Activated CD4-positive, alpha-beta T cell treated with anti-CD3 and anti-CD28 coated beads, Interleukin-2, amount 10 ng/mL, durations not matched to agents 7 days and 5 days (primary cell): ENCODE measurements at regions not wholly inside any gene's neighbourhood (a gene's known extent, or its start where the extent isn't known, plus 50 kb on each side); places are given as distances from the start of the nearest gene placed in this dataset.
"Not testable (repeated sequence)": the region's sequence is repeated elsewhere in the genome, so short reads cannot be mapped to it uniquely, and the experiment has no call there.

Experiments
- CTCF ChIA-PET: fragments of 350-600 bp; sonication (Branson Sonifier 250); formaldehyde crosslinking; loops from one replicate; lab custom pipeline; 2021; ENCODE audit warnings: antibody characterized with exemption; lab: Charles Lee
- POLR2A ChIA-PET: fragments of 350-600 bp; sonication (Branson Sonifier 250); formaldehyde crosslinking; loops from one replicate; lab custom pipeline; 2021; ENCODE audit warnings: antibody characterized with exemption; lab: Charles Lee
- DNase-seq: peaks from one replicate; pipeline ENCODE4 v3.0.0-alpha.2; 2020
- H3K27ac Mint-ChIP-seq: one replicate; pipeline ENCODE4 v1.8.0; 2021; ENCODE audit warnings: mild to moderate bottlenecking, moderate library complexity, mixed read lengths
- H3K27me3 Mint-ChIP-seq: one replicate; pipeline ENCODE4 v1.8.0; 2021; ENCODE audit warnings: mixed read lengths
- H3K36me3 Mint-ChIP-seq: one replicate; pipeline ENCODE4 v1.8.0; 2021; ENCODE audit warnings: low read depth, mixed read lengths
- H3K4me1 Mint-ChIP-seq: one replicate; pipeline ENCODE4 v1.8.0; 2021; ENCODE audit warnings: mixed read lengths
- H3K4me3 Mint-ChIP-seq: one replicate; pipeline ENCODE4 v1.8.0; 2021; ENCODE audit warnings: mild to moderate bottlenecking, moderate library complexity, mixed read lengths
- H3K9me3 Mint-ChIP-seq: one replicate; pipeline ENCODE4 v1.8.0; 2021; ENCODE audit warnings: mixed read lengths

- CTCF ChIA-PET, H3K36me3 Mint-ChIP-seq, H3K27ac Mint-ChIP-seq, H3K4me3 Mint-ChIP-seq, H3K27me3 Mint-ChIP-seq, DNase-seq, POLR2A ChIA-PET: not testable (repeated sequence)
- Mint-ChIP-seq H3K9me3 (peaks cover 28% of the 10 kb centered on the region), H3K4me1 (peaks cover 32% of the 10 kb centered on the region)
Measured at GRCh38 chr14:65991935-65992334, 494.2 kb upstream of the CCDC196 start.

GRCh38 chr14:65993103-65993502, 493.1 kb upstream of the CCDC196 start:
- Mint-ChIP-seq H3K27ac (peak overlapping the region; percentile 68), H3K9me3 (peaks cover 28% of the 10 kb centered on the region), H3K27me3 (no peaks in the 10 kb centered on the region), H3K4me3 (no peak overlapping the region), H3K4me1 (peaks cover 32% of the 10 kb centered on the region), H3K36me3 (peaks cover 8% of the 10 kb centered on the region)
- CTCF ChIA-PET: no interaction called here
- peak; percentile 29 for DNase-seq
- POLR2A ChIA-PET: no interaction called here

GRCh38 chr14:65993996-65994395, 492.2 kb upstream of the CCDC196 start:
- POLR2A ChIA-PET: no interaction called here
- H3K9me3 Mint-ChIP-seq: peaks cover 31% of the 10 kb centered on the region
- DNase-seq: no peak
- H3K27me3 Mint-ChIP-seq: no peaks in the 10 kb centered on the region
- peaks cover 10% of the 10 kb centered on the region for H3K36me3 Mint-ChIP-seq
- CTCF ChIA-PET: interaction anchor here (0.9 to 1.2 kb wide), 2 partner anchors 11 to 32 kb away, joined by 3 to 4 read pairs; no protein-coding TSS in a partner anchor
- H3K4me3 Mint-ChIP-seq: no peak overlapping the region
- no peak overlapping the region for H3K27ac Mint-ChIP-seq
- H3K4me1 Mint-ChIP-seq: peaks cover 32% of the 10 kb centered on the region

- Mint-ChIP-seq H3K27me3 (peaks cover 5% of the 10 kb centered on the region), H3K27ac (no peak overlapping the region), H3K36me3 (peaks cover 18% of the 10 kb centered on the region), H3K4me1 (peaks cover 19% of the 10 kb centered on the region), H3K4me3 (no peak overlapping the region), H3K9me3 (peaks cover 46% of the 10 kb centered on the region)
- ChIA-PET POLR2A (no interaction called here), CTCF (interaction anchor here (0.5 kb wide), 1 partner anchor 1062 kb away, joined by 3 read pairs; no protein-coding TSS in a partner anchor)
- no peak for DNase-seq
Measured at GRCh38 chr14:65997347-65997746, 488.8 kb upstream of the CCDC196 start.

- no peak for DNase-seq
- peaks cover 12% of the 10 kb centered on the region for H3K27me3 Mint-ChIP-seq
- no peak overlapping the region for H3K4me3 Mint-ChIP-seq
- H3K4me1 Mint-ChIP-seq: peaks cover 7% of the 10 kb centered on the region
- ChIA-PET CTCF (interaction anchor here (1.1 kb wide), 1 partner anchor 10 kb away, joined by 4 read pairs; no protein-coding TSS in a partner anchor), POLR2A (no interaction called here)
- H3K36me3 Mint-ChIP-seq: peaks cover 12% of the 10 kb centered on the region
- peaks cover 43% of the 10 kb centered on the region for H3K9me3 Mint-ChIP-seq
- no peak overlapping the region for H3K27ac Mint-ChIP-seq
Measured at GRCh38 chr14:65999865-66000264, 486.3 kb upstream of the CCDC196 start.

- peaks cover 18% of the 10 kb centered on the region for H3K27me3 Mint-ChIP-seq
- ChIA-PET CTCF (interaction anchor here (0.7 to 1.1 kb wide), 2 partner anchors 11 to 332 kb away, joined by 3 to 4 read pairs; no protein-coding TSS in a partner anchor), POLR2A (no interaction called here)
- peaks cover 7% of the 10 kb centered on the region for H3K4me1 Mint-ChIP-seq
- no peak for DNase-seq
- no peak overlapping the region for H3K4me3 Mint-ChIP-seq
- peaks cover 12% of the 10 kb centered on the region for H3K36me3 Mint-ChIP-seq
- H3K9me3 Mint-ChIP-seq: peaks cover 38% of the 10 kb centered on the region
- no peak overlapping the region for H3K27ac Mint-ChIP-seq
Measured at GRCh38 chr14:66000766-66001165, 485.4 kb upstream of the CCDC196 start.

GRCh38 chr14:66001356-66001755, 484.8 kb upstream of the CCDC196 start:
- no peak for DNase-seq
- Mint-ChIP-seq H3K4me1 (peaks cover 7% of the 10 kb centered on the region), H3K36me3 (peaks cover 12% of the 10 kb centered on the region), H3K27me3 (peaks cover 22% of the 10 kb centered on the region), H3K27ac (no peak overlapping the region), H3K4me3 (no peak overlapping the region), H3K9me3 (peaks cover 37% of the 10 kb centered on the region)
- ChIA-PET CTCF (no interaction called here), POLR2A (no interaction called here)

- POLR2A ChIA-PET: no interaction called here
- Mint-ChIP-seq H3K36me3 (peaks cover 11% of the 10 kb centered on the region), H3K9me3 (peaks cover 35% of the 10 kb centered on the region), H3K4me1 (peaks cover 7% of the 10 kb centered on the region), H3K27ac (no peak overlapping the region), H3K4me3 (no peak overlapping the region), H3K27me3 (peaks cover 30% of the 10 kb centered on the region)
- no peak for DNase-seq
- CTCF ChIA-PET: interaction anchor here (1.3 kb wide), 2 partner anchors 12 to 13 kb away, joined by 3 read pairs; no protein-coding TSS in a partner anchor
Measured at GRCh38 chr14:66003082-66003730, 483.0 kb upstream of the CCDC196 start.

- H3K27ac Mint-ChIP-seq: no peak overlapping the region
- peaks cover 3% of the 10 kb centered on the region for H3K36me3 Mint-ChIP-seq
- POLR2A ChIA-PET: no interaction called here
- DNase-seq: no peak
- CTCF ChIA-PET: interaction anchor here (0.7 to 1.0 kb wide), 2 partner anchors 9 to 16 kb away, joined by 3 to 4 read pairs; no protein-coding TSS in a partner anchor
- peaks cover 4% of the 10 kb centered on the region for H3K4me1 Mint-ChIP-seq
- peaks cover 20% of the 10 kb centered on the region for H3K9me3 Mint-ChIP-seq
- peaks cover 30% of the 10 kb centered on the region for H3K27me3 Mint-ChIP-seq
- no peak overlapping the region for H3K4me3 Mint-ChIP-seq
Measured at GRCh38 chr14:66005900-66006434, 480.2 kb upstream of the CCDC196 start.

- no peak overlapping the region for H3K4me3 Mint-ChIP-seq
- no peak for DNase-seq
- H3K9me3 Mint-ChIP-seq: peaks cover 4% of the 10 kb centered on the region
- no peak overlapping the region for H3K27ac Mint-ChIP-seq
- H3K36me3 Mint-ChIP-seq: no peaks in the 10 kb centered on the region
- H3K4me1 Mint-ChIP-seq: peaks cover 4% of the 10 kb centered on the region
- CTCF ChIA-PET: interaction anchor here (1.1 to 1.3 kb wide), 2 partner anchors 40 to 184 kb away, joined by 3 read pairs; no protein-coding TSS in a partner anchor
- H3K27me3 Mint-ChIP-seq: peaks cover 23% of the 10 kb centered on the region
- POLR2A ChIA-PET: no interaction called here
Measured at GRCh38 chr14:66008631-66009030, 477.5 kb upstream of the CCDC196 start.

- peaks cover 23% of the 10 kb centered on the region for H3K27me3 Mint-ChIP-seq
- H3K4me3 Mint-ChIP-seq: no peak overlapping the region
- no peak overlapping the region for H3K27ac Mint-ChIP-seq
- DNase-seq: no peak
- peaks cover 4% of the 10 kb centered on the region for H3K4me1 Mint-ChIP-seq
- ChIA-PET POLR2A (no interaction called here), CTCF (interaction anchor here (1.1 to 1.3 kb wide), 2 partner anchors 40 to 185 kb away, joined by 3 read pairs; no protein-coding TSS in a partner anchor)
- H3K36me3 Mint-ChIP-seq: no peaks in the 10 kb centered on the region
- H3K9me3 Mint-ChIP-seq: peaks cover 3% of the 10 kb centered on the region
Measured at GRCh38 chr14:66009089-66009488, 477.1 kb upstream of the CCDC196 start.

- CTCF ChIA-PET: no interaction called here
- Mint-ChIP-seq H3K4me3 (no peak overlapping the region), H3K27ac (no peak overlapping the region), H3K4me1 (no peaks in the 10 kb centered on the region), H3K36me3 (no peaks in the 10 kb centered on the region), H3K27me3 (peaks cover 12% of the 10 kb centered on the region), H3K9me3 (peaks cover 2% of the 10 kb centered on the region)
- no peak for DNase-seq
- POLR2A ChIA-PET: no interaction called here
Measured at GRCh38 chr14:66010695-66011094, 475.5 kb upstream of the CCDC196 start.

- Mint-ChIP-seq H3K9me3 (peaks cover 3% of the 10 kb centered on the region), H3K27me3 (peaks cover 11% of the 10 kb centered on the region), H3K27ac (no peak overlapping the region), H3K4me3 (no peak overlapping the region), H3K36me3 (no peaks in the 10 kb centered on the region), H3K4me1 (no peaks in the 10 kb centered on the region)
- CTCF ChIA-PET: interaction anchor here (0.6 kb wide), 1 partner anchor 274 kb away, joined by 4 read pairs; no protein-coding TSS in a partner anchor
- POLR2A ChIA-PET: no interaction called here
- no peak for DNase-seq
Measured at GRCh38 chr14:66011855-66012254, 474.3 kb upstream of the CCDC196 start.
